RCC 7860 (cell line): ENCODE measurements at regions not wholly inside any gene's neighbourhood (a gene's known extent, or its start where the extent isn't known, plus 50 kb on each side); places are given as distances from the start of the nearest gene placed in this dataset.

Source experiments
- DNase-seq: peaks from one replicate; pipeline ENCODE4 v3.0.0-alpha.2; 2015; ENCODE audit warnings: low spot score
- FAIRE-seq: peaks from 2 replicates; lab custom pipeline; 2012; peaks lifted over from hg19 to GRCh38; lab: Jason Lieb, UNC

DNA sequence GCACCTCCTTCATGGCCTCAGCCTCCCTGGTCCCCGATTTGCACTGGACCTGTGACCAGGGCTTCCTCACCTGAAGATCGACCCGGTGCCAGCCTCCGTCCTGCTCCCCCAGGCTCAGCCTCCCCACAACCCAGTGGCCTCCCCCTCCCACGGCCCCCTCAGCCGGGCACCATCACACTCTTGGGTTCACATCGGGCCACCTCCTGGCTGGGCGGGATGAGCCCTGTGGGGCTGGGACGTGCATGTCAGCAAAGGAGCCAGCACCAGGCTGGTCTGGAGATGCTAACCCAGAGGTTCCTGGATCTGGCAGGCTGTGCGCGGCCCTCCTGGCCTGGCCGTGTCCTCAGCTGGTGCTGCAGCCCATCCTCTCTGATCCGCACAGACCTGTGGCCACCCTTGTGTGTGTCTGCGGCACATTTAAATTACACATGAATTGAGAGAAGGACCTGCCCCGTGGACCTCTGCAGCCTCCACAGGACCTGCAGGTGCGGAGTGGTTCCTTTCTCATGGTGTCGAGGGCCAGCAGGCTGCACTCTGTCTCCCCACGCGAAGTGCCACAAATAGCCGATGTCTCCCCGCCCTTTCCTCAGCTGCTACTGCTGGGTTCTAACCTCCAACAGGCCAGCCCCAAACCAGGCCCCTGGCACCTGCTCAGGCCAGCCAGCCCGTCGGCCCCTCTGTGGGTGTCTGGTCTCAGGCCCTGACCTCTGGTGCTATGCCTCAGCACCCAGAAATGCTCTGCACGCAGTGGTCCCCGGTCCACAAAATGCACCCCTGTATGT, 237.5 kb downstream of the ERMARD start:
- FAIRE-seq = no peak
- DNase-seq = no peak

GRCh38 chr6:169986848-169987498, 235.6 kb downstream of the ERMARD start:
- FAIRE-seq (no peak), DNase-seq (no peak)

DNA sequence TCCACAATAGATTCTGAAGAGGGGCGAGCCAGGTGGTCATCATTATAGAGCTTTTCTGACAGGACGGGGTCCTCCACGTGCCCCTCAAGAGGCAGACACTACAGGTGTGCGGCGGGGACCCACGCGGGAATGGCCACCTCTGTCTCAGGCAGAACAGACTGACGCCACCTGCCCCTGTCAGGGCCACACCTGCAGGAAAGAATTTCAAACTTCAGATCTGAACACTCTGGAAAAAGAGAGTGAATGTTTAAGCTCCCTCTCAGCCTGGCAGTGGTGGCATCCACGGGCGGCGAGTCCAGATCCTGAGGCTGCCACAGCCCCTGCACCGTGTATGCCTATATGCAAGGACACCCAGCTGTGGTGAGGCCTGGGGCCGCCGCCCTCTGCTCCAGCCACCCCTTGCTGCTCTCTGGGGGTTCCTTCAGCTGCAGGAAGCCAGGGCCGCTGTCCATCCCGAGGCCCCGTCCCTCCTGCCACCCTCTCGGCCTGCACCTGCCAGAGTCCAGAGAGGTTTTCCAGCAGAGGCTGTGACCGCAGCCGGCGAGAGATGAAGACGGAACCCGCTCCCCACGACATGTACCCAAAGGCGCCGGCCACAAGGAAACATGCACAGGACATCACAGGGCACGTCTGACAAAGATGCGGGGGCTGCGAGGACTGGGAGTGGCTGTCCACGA, 234.9 kb downstream of the ERMARD start:
- FAIRE-seq (no peak), DNase-seq (no peak)

- DNase-seq = no peak
- no peak for FAIRE-seq
These were observed 233.9 kb downstream of the ERMARD start for GRCh38 chr6:169985121-169986015.

DNA sequence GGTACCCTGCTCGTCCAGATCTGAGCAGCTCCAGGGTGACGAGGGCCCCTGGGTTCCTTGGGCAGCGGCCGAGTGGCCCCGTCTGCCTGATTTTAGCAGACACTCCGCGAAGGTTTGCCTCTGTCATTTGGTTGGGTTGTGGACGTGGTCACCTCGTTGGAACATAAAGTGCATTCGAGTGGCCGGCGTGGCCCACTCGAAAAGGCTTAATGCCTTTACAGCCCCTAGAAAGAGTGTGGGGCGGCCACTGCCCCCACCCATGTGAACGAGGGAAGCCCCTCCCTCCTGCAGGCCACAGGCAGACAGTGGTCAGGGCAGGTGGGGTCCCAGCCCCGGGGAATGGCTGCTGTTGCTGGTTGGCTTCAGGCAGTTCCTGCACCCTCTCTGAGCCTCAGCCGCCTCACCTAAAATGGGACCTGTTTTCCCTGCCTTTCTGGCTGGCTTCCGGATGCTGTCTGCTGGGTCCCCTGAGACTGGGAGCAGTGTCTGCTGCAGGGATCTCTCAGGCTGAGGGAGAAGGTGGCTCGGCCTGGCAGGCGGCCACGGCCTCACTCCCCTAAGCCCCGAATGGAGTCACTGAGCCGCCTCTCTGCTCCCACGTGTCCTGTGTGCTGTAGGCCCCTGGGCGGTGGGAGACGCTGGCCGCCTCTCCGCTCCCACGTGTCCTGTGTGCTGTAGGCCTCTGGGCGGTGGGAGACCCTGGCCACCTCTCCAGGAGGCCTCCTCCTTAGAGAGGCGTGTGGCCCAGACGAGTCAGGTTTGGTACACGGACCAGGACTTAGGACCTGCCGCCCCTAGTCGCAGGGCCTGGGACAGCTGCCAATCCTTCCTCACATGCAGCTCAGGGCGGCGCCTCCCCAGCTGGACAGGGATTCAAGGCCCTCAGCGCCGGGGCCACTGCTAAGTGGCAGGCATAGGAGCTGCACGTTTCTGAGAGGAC, 233.0 kb downstream of the ERMARD start:
- no peak for FAIRE-seq
- no peak for DNase-seq

GRCh38 chr6:169983651-169984050, 232.2 kb downstream of the ERMARD start:
- DNase-seq (no peak), FAIRE-seq (no peak)

GRCh38 chr6:169982461-169983386, 231.3 kb downstream of the ERMARD start:
- no peak for FAIRE-seq

GRCh38 chr6:169981969-169982368, 230.5 kb downstream of the ERMARD start:
- FAIRE-seq (no peak), DNase-seq (no peak)

More at GRCh38 chr6:169982461-169983386, 231.3 kb downstream of the ERMARD start:
- DNase-seq = no peak

GRCh38 chr6:169981568-169981967, 230.1 kb downstream of the ERMARD start:
- FAIRE-seq (no peak), DNase-seq (no peak)

DNA sequence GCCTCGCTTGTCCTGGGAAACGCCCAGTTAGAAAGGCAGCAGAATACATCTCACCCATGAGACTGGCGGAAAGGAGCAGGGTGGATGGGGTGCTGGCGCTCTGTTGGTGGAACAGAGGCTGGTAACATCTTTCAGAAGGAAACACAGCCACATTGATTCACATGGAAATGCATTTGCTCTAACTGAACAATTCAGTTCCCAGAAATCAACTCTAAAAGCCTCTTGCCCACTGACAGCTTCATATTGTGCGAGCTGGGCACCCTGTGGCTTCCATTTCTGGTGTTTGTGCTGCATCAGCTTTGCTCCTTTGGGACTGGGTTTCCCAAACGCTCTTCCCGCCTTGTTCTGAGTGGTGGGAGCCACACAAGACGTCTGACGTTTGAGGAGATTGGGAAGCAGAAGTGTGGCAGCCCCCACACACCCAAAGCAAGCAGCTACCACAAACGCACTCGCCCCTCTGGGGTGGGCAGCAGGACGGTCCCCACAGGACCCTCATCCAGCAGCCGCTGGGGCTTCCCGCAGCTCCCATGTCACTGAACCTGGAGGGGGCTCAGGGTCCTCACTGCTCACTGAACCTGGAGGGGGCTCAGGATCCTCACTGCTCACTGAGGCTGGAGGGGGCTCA, 229.5 kb downstream of the ERMARD start:
- DNase-seq = no peak
- FAIRE-seq = no peak

DNA sequence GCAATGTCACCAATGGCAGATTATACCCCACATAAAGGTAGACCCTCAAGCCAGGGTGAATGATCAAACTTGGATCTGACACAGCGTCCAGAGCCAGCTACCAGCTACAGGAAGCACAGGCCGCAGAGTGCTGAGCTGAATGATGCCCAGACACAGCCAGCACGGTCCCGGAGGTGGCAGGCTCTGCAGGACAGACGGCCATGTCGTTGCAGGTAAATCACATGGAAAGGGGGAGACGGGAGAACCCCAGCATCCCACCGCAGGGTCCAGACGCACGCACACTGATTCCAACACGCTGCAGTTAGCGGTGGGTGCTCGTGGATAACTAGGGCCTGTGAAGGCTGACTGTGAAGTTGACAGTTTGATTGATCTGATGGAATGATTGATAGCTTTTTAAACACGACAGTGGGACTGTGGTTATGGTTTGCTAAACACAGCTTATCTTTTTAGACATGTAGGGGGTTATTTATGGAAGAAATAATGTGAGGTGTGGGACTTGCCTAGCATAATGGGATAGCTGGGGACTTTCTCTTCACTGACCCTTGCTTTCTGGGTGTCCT, 228.5 kb downstream of the ERMARD start:
- FAIRE-seq (no peak), DNase-seq (no peak)

GRCh38 chr6:169978615-169979161, 227.3 kb downstream of the ERMARD start:
- FAIRE-seq = no peak
- no peak for DNase-seq

GRCh38 chr6:169977434-169978265, 226.2 kb downstream of the ERMARD start:
- no peak for FAIRE-seq
- DNase-seq = no peak

- no peak for FAIRE-seq
- no peak for DNase-seq
These were observed 225.1 kb downstream of the ERMARD start for GRCh38 chr6:169976301-169977081.

- DNase-seq = no peak
- FAIRE-seq = no peak
These were observed 224.3 kb downstream of the ERMARD start for GRCh38 chr6:169975701-169976100.

DNA sequence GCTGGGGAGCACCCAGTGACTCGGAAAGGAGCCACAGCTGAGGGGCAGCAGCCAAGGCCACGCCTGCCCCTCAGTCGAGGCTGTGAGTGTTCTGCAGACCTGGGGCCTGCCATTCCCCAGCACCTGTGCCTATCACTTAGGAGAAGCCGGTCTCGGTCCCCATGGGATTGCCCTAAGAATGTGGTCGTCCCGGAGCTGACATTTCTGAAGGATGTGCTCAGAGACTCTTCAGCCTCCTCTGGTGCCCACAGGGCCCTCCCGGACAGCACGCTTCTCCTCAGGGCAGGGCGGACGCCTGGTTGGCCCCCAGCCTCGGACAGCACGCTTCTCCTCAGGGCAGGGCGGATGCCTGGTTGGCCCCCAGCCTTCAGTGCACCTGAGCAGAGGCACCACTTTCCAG, 223.9 kb downstream of the ERMARD start:
- FAIRE-seq (no peak), DNase-seq (no peak)
